ENCODE measurements at regions not wholly inside any gene's neighbourhood (a gene's known extent, or its start where the extent isn't known, plus 50 kb on each side); places are given as distances from the start of the nearest gene placed in this dataset.

- Histone ChIP-seq H3K4me1 (ENCODE audit: insufficient read depth, low read length) (no peaks in the 10 kb centered on the region), H3K9ac (ENCODE audit: low read depth, low read length) (no peak overlapping the region), H2AFZ (ENCODE audit: low read depth, low read length) (no peak overlapping the region), H3K36me3 (ENCODE audit: insufficient read depth, low read length) (no peaks in the 10 kb centered on the region), H3K9me3 (ENCODE audit: insufficient read depth, low read length, severe bottlenecking) (no peaks in the 10 kb centered on the region), H3K4me3 (ENCODE audit: low read depth in 1 of 2, low read length in 2 of 2) (no peak overlapping the region), H4K20me1 (ENCODE audit: insufficient read depth, low read length) (no peaks in the 10 kb centered on the region), H3K4me2 (ENCODE audit: insufficient read depth, low read length) (no peak overlapping the region), H3K27ac (ENCODE audit: low read length) (no peak overlapping the region), H3K79me2 (ENCODE audit: insufficient read depth, low read length) (no peaks in the 10 kb centered on the region), H3K27me3 (ENCODE audit: insufficient read depth, low read length, poor library complexity) (peaks cover 15% of the 10 kb centered on the region)
- ATAC-seq (ENCODE audit: insufficient read depth, low read depth): no peak
- no peak for TF ChIP-seq CTCF (IDR thresholded peaks at IDR 0.05; ENCODE audit: borderline replicate concordance, extremely low read depth, low read length, poor library complexity, severe bottlenecking)
- no peak for DNase-seq
Measured at GRCh38 chr3:193852901-193853300, 259.9 kb downstream of the OPA1 start.

- ATAC-seq (ENCODE audit: insufficient read depth, low read depth) (no peak), DNase-seq (no peak)
- H3K79me2 ChIP-seq (ENCODE audit: insufficient read depth, low read length): no peaks in the 10 kb centered on the region
- no peak overlapping the region for H3K9ac ChIP-seq (ENCODE audit: low read depth, low read length)
- peaks cover 15% of the 10 kb centered on the region for H3K27me3 ChIP-seq (ENCODE audit: insufficient read depth, low read length, poor library complexity)
- H3K4me3 ChIP-seq (ENCODE audit: low read depth in 1 of 2, low read length in 2 of 2): no peak overlapping the region
- H4K20me1 ChIP-seq (ENCODE audit: insufficient read depth, low read length): no peaks in the 10 kb centered on the region
- H3K4me1 ChIP-seq (ENCODE audit: insufficient read depth, low read length): no peaks in the 10 kb centered on the region
- no peak overlapping the region for H3K4me2 ChIP-seq (ENCODE audit: insufficient read depth, low read length)
- TF ChIP-seq EZH2 (IDR thresholded peaks at IDR 0.05; ENCODE audit: borderline replicate concordance, low read depth, low read length, severe bottlenecking) (no peak), CTCF (IDR thresholded peaks at IDR 0.05; ENCODE audit: borderline replicate concordance, extremely low read depth, low read length, poor library complexity, severe bottlenecking) (no peak)
- no peak overlapping the region for H2AFZ ChIP-seq (ENCODE audit: low read depth, low read length)
- H3K9me3 ChIP-seq (ENCODE audit: insufficient read depth, low read length, severe bottlenecking): no peaks in the 10 kb centered on the region
- H3K36me3 ChIP-seq (ENCODE audit: insufficient read depth, low read length): no peaks in the 10 kb centered on the region
- no peak overlapping the region for H3K27ac ChIP-seq (ENCODE audit: low read length)
Measured at GRCh38 chr3:193853511-193854219, 260.7 kb downstream of the OPA1 start.

GRCh38 chr3:193857996-193858395 lies 265.0 kb downstream of the OPA1 start:
- H3K36me3 ChIP-seq (ENCODE audit: insufficient read depth, low read length): no peaks in the 10 kb centered on the region
- no peaks in the 10 kb centered on the region for H4K20me1 ChIP-seq (ENCODE audit: insufficient read depth, low read length)
- H3K79me2 ChIP-seq (ENCODE audit: insufficient read depth, low read length): no peaks in the 10 kb centered on the region
- H2AFZ ChIP-seq (ENCODE audit: low read depth, low read length): no peak overlapping the region
- H3K27me3 ChIP-seq (ENCODE audit: insufficient read depth, low read length, poor library complexity): peaks cover 11% of the 10 kb centered on the region
- no peak for DNase-seq
- no peaks in the 10 kb centered on the region for H3K9me3 ChIP-seq (ENCODE audit: insufficient read depth, low read length, severe bottlenecking)
- no peak overlapping the region for H3K27ac ChIP-seq (ENCODE audit: low read length)
- no peak overlapping the region for H3K4me2 ChIP-seq (ENCODE audit: insufficient read depth, low read length)
- H3K9ac ChIP-seq (ENCODE audit: low read depth, low read length): no peak overlapping the region
- no peaks in the 10 kb centered on the region for H3K4me1 ChIP-seq (ENCODE audit: insufficient read depth, low read length)
- no peak overlapping the region for H3K4me3 ChIP-seq (ENCODE audit: low read depth in 1 of 2, low read length in 2 of 2)
- TF ChIP-seq EZH2 (IDR thresholded peaks at IDR 0.05; ENCODE audit: borderline replicate concordance, low read depth, low read length, severe bottlenecking) (no peak), CTCF (IDR thresholded peaks at IDR 0.05; ENCODE audit: borderline replicate concordance, extremely low read depth, low read length, poor library complexity, severe bottlenecking) (no peak)
- no peak for ATAC-seq (ENCODE audit: insufficient read depth, low read depth)
